T-helper 2 cell treated with Interferon-gamma antibody and Interleukin-4, amounts not matched to agents 100 ng/mL and 5 ng/mL, for 36 hours (primary cell): ENCODE measurements at regions not wholly inside any gene's neighbourhood (a gene's known extent, or its start where the extent isn't known, plus 50 kb on each side); places are given as distances from the start of the nearest gene placed in this dataset.
"Not testable (repeated sequence)": the region's sequence is repeated elsewhere in the genome, so short reads cannot be mapped to it uniquely, and the experiment has no call there.

Experiments used
- intact Hi-C: fragments of 100-400 bp; cut with micrococcal nuclease; formaldehyde crosslinking; loops from one replicate; pipeline ENCODE4 v1.15.1; 2023

GRCh38 chr2:225254363-225254762, 145.1 kb upstream of the NYAP2 start:
- intact Hi-C loops: no loop called here

GRCh38 chr2:225244933-225245332, 154.6 kb upstream of the NYAP2 start:
- intact Hi-C loops: no loop called here

DNA sequence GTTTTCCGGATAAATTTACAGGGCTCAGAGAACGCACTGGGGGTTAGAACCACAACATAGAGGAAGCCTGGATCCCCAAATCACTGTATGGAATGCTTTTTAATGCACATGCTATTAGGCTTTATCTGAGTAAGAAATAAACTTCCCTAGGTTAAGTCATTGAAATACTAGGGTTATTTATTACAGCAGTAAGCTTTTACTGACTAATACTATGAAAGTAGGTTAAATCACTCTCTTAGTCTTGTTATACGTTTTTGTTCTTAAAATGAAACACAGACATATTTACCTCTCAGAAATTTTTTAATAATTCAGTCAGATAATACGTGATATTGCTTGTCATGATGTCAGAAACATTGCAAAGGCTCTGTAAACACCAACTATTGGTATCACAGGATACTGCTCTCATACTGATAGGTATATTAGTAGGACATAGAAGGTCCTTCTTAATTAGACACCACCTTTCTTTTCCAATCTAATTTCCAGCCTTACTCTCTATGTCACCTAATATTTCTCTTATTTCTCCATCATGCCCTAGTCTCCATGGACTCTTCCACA, 162.7 kb upstream of the NYAP2 start:
- intact Hi-C loops: no loop called here

DNA sequence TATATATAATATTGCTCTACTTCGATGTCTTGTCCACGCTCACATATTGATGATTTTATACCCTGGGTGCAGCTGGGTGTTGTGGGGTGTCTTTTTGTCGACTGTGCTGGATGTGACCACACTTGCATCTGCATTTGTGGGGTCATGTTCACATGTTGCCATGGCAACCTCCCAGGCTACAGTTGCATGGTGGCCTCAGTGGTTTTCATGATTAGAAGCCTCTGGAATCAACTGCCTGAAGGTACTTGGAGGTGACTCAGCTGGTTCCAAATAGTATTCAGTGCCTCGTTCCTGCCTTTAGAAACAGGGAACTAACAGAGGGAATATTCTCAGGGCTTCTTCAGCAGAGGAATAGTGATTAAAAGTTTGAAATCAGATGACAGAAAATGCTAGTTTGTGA, 166.3 kb upstream of the NYAP2 start:
- intact Hi-C loops: no loop called here

DNA sequence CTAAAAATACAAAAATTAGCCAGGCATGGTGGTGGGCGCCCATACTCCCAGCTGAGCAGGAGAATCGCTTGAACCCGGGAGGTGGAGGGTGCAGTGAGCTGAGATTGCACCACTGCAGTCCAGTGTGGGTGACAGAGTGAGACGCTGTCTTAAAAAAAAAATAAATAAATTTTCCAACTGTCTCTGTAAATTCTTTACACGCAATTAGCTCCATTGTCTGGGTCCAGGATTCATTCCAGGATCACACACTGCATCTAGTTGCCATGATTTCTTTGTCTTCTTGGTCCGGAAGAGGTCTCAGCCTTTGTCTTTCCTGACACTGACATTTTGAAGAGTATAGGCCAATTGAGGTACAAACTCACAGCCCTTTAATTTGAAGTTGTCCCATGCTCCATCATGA, 167.6 kb upstream of the NYAP2 start:
- intact Hi-C loops: no loop called here

DNA sequence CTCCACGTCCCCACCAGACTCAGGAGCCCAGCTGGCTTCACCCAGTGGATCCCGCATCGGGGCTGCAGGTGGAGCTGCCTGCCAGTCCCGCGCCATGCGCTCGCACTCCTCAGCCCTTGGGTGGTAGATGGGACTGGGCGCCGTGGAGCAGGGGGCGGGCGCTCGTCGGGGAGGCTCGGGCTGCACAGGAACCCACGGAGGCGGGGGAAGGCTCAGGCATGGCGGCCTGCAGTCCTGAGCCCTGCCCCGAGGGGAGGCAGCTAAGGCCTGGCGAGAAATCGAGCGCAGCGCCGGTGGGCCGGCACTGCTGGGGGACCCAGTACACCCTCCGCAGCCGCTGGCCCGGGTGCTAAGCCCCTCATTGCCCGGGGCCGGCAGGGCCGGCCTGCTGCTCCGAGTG, 170.2 kb upstream of the NYAP2 start:
- intact Hi-C loops: not testable (repeated sequence)

- intact Hi-C loops: no loop called here
Measured at GRCh38 chr2:225226441-225226840, 173.1 kb upstream of the NYAP2 start.

DNA sequence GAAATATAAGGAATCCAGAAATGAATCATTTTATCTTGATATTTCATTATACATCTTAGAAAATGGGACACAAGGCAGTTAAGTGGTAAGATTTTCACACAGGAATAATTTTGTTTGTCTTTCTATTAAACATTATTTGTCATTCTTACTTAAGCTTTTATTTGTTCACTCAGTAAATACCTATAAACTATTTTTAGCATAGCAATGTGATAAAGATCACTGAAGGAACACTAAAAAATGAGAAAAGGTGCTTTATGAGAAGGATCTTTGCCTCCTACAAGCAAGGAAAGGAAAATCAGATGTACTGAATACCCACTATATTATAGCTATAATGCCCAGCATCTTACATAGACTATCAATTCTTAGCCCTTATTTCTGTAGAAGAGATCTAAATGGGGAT, 176.2 kb upstream of the NYAP2 start:
- intact Hi-C loops: no loop called here

GRCh38 chr2:225207471-225207870, 165.2 kb upstream of the DOCK10 start:
- intact Hi-C loops: no loop called here

GRCh38 chr2:225207043-225207442, 164.8 kb upstream of the DOCK10 start:
- intact Hi-C loops: no loop called here

- intact Hi-C loops: no loop called here
Measured at GRCh38 chr2:225196579-225196978, 154.3 kb upstream of the DOCK10 start.

DNA sequence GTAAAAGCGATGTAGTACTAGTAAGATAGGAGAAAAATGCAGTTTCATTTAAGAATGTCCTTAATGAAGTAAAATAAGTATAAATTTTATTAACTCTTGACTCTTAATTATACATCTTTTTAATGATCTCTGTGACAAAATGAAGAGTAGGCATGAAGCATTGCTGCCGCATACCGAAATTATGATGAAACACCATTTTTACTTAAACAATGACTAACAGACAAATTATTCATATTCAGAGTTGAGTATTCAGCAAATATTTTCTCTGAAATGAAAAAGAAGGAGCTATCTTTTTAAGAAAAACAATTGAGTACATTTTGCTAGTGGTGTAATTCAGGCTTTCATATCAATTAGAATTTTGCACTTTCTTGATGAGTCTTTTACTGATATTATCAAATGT, 150.6 kb upstream of the DOCK10 start:
- intact Hi-C loops: no loop called here

DNA sequence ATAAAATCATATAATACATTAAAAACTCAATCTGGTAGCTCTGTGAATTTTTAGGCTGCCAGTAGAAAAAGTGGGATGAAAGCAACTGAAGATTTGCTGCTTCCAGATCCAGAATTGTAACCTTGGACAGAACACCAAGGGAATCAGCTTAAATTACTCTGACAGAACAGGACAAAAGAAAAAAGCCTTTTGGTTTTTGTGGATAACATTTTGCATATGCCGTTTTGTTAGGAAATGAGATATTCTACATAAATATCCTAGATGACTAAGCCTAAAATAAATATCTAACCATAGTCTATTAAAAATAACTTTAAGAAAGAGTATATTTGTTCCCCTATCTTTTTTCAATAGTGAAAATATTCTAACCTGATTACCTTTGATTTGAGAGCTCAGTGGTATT, 148.7 kb upstream of the DOCK10 start:
- intact Hi-C loops: no loop called here

DNA sequence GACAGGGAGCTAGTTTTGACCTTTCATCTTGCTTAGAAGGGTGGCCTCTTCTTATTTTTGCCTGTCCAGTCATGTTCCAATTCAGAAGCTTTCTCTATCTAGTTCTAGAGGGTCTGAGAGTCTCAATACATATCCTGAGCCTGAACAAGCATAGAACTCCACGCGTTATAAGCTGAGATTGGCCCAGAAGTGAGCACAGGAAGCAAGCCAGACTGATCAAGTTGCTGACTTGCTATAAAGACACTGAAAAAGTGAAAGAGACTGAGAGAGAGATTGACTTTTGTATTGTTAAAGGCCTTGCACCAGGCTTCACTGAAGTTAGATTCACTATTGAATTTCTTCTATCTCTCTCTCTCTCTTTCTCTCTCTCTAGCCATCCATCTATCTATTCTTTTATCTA, 142.7 kb upstream of the DOCK10 start:
- intact Hi-C loops: no loop called here

DNA sequence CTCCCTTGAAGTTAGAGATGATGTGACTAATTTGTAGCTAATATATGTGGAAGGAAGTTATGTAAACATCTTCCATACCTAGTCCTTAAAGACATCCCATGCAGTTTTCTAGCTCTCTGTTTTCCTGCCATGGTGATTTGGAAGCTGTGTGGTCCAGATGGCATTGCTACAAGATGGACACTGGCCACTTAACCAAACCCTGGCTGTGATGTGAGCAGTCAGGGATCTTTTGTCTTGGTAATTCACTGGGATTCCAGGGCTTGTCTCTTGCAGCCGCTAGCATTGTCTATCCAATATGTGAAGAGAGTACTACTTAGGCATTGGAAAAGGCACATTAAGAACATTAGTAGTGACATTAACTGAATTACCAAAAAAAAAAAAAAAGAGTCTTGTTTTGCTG, 139.9 kb upstream of the DOCK10 start:
- intact Hi-C loops: no loop called here

- intact Hi-C loops: no loop called here
Measured at GRCh38 chr2:225177098-225177497, 134.8 kb upstream of the DOCK10 start.

DNA sequence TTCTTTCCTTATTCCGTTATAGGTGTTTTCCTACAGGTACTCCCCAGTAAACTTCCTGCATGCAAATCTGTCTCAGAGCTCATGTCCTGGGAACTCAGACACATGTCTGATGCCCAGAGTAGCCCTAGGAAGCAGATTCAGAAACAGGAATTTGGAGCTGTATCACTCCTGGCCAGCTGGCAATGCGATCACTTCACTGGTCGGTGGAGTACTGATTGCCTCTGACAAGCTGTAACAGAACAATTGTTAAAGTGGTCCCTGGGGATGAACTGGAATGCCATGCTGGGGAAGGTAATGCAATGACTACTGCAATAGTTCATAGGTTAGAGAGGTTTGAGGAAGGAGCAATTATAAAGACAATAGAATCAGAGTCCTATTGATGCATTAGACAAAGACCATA, 131.6 kb upstream of the DOCK10 start:
- intact Hi-C loops: no loop called here

GRCh38 chr2:225171350-225171749, 129.1 kb upstream of the DOCK10 start:
- intact Hi-C loops: no loop called here

GRCh38 chr2:225170162-225170561, 127.9 kb upstream of the DOCK10 start:
- intact Hi-C loops: no loop called here

DNA sequence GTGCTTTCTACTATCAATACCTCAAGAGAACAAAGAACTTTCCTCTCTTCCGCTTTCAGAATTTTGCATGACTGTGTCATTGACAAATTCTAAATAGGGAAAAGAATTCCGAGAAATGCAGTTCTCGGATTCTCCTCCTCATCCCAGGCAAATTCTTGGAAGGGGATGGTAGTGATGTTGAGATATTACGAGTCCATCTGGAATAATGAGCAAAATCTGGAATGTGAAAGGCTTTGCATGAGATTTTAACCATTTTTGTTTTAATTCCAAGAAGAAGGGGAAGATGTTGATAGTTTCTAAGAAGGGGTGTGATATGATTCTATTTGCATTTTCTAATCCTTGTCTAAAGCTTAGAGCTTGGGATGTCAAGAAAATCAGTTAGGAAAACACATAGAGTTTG, 127.1 kb upstream of the DOCK10 start:
- intact Hi-C loops: no loop called here

DNA sequence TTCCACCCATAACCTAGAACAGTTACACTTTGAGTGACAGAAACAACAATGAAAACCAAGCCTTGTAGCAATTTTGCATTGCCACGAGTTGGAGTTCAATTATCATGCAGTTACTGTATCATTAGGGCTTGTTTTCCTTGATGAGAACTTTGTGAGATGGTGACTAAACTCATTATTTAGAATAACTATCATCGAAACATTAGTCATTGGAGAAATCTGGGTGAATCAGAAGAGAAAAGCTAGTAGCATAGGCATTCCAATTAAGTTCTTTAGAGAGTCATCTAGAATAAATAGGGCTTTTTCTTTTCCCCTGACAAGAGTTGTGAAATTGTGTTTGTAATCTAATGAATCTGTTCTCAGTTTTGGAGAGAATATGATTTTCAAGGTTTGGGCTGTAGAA, 122.8 kb upstream of the DOCK10 start:
- intact Hi-C loops: no loop called here

GRCh38 chr2:225164401-225165050, 122.3 kb upstream of the DOCK10 start:
- intact Hi-C loops: no loop called here

DNA sequence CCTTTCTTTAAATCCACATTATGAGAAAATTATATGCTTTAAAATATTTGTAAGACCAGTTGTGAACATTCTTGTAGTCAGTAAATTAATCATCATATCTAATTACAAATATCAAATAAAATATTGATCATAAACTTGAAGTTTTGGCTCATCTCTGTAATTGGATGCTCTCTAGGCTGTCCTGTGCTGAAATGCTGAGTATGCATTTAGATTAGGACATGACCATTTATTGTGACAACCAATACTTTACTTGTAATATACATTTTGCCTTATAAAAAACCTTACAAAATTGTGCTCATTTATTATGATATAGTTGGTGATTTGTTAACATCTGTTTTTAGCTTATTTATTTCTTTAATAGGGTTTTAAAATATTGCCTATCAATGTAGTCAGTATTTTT, 116.1 kb upstream of the DOCK10 start:
- intact Hi-C loops: no loop called here
